ENCODE measurements at regions not wholly inside any gene's neighbourhood (a gene's known extent, or its start where the extent isn't known, plus 50 kb on each side); places are given as distances from the start of the nearest gene placed in this dataset.

- no peak overlapping the region for H3K4me3 ChIP-seq (ENCODE audit: low read length)
- no peak for DNase-seq (ENCODE audit: low read depth)
- TF ChIP-seq CTCF (IDR thresholded peaks at IDR 0.05; ENCODE audit: insufficient read depth, low read depth, low read length, missing control alignments): no peak
Observed at GRCh38 chr19:28235606-28236125, 977.3 kb downstream of the UQCRFS1 start.

- TF ChIP-seq CTCF (IDR thresholded peaks at IDR 0.05; ENCODE audit: insufficient read depth, low read depth, low read length, missing control alignments): no peak
- DNase-seq (ENCODE audit: low read depth): no peak
- H3K4me3 ChIP-seq (ENCODE audit: low read length): no peak overlapping the region
Observed at GRCh38 chr19:28234637-28235036, 978.3 kb downstream of the UQCRFS1 start.

- H3K4me3 ChIP-seq (ENCODE audit: low read length): no peak overlapping the region
- DNase-seq (ENCODE audit: low read depth): no peak
- no peak for TF ChIP-seq CTCF (IDR thresholded peaks at IDR 0.05; ENCODE audit: insufficient read depth, low read depth, low read length, missing control alignments)
Observed at GRCh38 chr19:28228854-28229253, 984.1 kb downstream of the UQCRFS1 start.

GRCh38 chr19:28224441-28224840 is 988.5 kb downstream of the UQCRFS1 start:
- TF ChIP-seq CTCF (IDR thresholded peaks at IDR 0.05; ENCODE audit: insufficient read depth, low read depth, low read length, missing control alignments): no peak

GRCh38 chr19:28221736-28222135 is 991.2 kb downstream of the UQCRFS1 start:
- DNase-seq (ENCODE audit: low read depth): no peak
- no peak overlapping the region for H3K4me3 ChIP-seq (ENCODE audit: low read length)
- no peak for TF ChIP-seq CTCF (IDR thresholded peaks at IDR 0.05; ENCODE audit: insufficient read depth, low read depth, low read length, missing control alignments)

More at GRCh38 chr19:28224441-28224840, 988.5 kb downstream of the UQCRFS1 start:
- no peak for DNase-seq (ENCODE audit: low read depth)
- H3K4me3 ChIP-seq (ENCODE audit: low read length): no peak overlapping the region

- TF ChIP-seq CTCF (IDR thresholded peaks at IDR 0.05; ENCODE audit: insufficient read depth, low read depth, low read length, missing control alignments): no peak
Observed at GRCh38 chr19:28218728-28219127, 994.2 kb downstream of the UQCRFS1 start.

GRCh38 chr19:28217022-28217421 is 995.9 kb downstream of the UQCRFS1 start:
- no peak for DNase-seq (ENCODE audit: low read depth)
- TF ChIP-seq CTCF (IDR thresholded peaks at IDR 0.05; ENCODE audit: insufficient read depth, low read depth, low read length, missing control alignments): no peak
- H3K4me3 ChIP-seq (ENCODE audit: low read length): no peak overlapping the region

More at GRCh38 chr19:28218728-28219127, 994.2 kb downstream of the UQCRFS1 start:
- DNase-seq (ENCODE audit: low read depth): no peak
- H3K4me3 ChIP-seq (ENCODE audit: low read length): no peak overlapping the region

Data from epithelial cell of esophagus (primary cell).